G401.6 (cell line): ENCODE measurements at regions not wholly inside any gene's neighbourhood (a gene's known extent, or its start where the extent isn't known, plus 50 kb on each side); places are given as distances from the start of the nearest gene placed in this dataset.
"Not testable (repeated sequence)": the region's sequence is repeated elsewhere in the genome, so short reads cannot be mapped to it uniquely, and the experiment has no call there.

Source experiments
- FAIRE-seq: peaks from 2 replicates; lab custom pipeline; 2012; peaks lifted over from hg19 to GRCh38; lab: Jason Lieb, UNC

DNA sequence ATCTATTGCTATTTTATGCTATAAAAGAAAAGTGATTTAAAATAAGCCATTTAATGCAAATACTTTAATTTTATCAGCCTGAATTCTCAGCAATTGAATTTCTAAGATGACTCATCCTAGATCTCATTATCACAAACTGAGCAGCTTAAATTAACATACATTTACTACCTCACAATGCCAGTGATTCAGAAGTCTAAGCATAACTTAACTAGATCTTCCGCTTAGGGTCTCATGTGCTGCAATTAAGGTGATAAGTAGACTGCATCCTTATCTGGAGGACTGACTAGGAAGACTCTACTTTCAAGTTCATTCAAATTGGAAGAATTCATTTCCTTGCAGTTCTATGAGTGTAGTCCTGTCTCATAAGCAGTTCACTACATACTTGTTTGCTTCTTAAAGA is 286.6 kb downstream of the COL11A1 start:
- no peak for FAIRE-seq

DNA sequence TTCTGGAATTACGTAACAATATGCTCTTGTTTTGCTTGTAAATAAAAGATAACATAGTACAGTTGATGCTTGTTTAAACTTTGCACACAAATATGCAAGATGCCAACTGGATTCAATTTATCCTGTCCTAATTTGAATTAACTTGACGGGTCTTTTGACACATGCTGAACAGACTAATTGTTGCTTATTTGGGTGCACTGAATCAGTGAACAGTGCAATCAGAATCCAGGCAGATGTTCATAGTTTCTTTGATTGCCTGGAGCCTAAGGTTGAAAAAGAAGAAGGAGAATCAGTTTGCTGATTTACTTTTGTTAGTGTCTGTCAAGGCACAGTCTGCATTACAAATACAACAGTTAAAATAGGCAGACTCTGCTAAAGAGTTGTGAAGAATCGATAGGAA is 307.9 kb downstream of the COL11A1 start:
- FAIRE-seq, result no peak

DNA sequence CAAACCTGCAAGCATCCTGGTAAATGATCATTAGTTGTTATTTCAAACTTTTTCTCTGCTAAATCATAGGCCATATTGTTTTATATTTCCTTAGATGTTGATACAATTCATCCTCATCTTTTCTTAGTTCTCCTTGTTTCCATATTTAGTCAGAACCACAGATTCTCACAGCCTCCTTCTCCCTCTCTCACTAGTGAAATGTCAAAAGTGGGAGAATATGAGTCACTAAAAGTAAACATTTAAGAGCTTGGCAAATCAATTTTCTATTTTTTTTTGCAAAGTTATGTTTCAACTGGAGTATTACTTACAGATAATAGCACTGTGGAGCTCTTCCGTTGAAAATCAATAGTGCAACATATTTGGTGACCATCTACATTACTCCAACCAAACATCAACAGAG is 308.8 kb downstream of the COL11A1 start:
- no peak for FAIRE-seq

DNA sequence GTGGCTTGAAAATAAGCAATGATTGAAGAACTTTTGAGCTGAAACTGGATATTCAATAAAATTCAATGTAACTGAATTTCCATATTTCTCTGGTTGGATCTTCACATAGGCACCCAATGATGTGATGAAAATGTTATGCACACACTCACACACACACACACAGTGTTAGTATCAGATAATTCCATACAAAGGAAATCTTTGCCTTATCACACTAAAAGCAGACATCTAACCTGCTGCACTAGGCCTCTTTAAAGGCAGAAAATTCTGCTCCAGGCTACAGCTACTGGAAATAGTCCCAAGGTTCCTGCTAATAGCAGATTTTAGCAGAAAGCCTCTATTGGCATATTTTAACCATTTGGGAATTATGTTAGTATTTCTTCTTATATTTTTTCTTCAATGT is 309.6 kb downstream of the COL11A1 start:
- FAIRE-seq, result no peak

DNA sequence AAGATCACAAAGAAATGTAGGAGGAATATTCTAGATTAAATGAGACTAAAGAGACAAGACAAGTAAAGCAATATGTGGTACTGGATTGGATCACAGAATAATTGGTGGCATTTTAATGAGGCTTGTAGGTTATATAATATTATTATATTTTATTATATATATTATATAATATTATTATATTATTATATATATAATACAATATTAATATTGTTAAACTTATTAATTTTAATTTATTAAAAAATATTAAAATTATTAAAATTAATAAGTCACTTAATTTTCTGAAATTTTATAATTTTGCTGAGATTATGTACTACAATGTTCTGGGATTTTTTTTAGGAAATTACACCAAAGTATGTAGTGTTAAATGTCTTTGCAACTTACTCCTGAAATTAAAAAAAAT is 311.9 kb downstream of the COL11A1 start:
- FAIRE-seq, result peak; percentile 95

DNA sequence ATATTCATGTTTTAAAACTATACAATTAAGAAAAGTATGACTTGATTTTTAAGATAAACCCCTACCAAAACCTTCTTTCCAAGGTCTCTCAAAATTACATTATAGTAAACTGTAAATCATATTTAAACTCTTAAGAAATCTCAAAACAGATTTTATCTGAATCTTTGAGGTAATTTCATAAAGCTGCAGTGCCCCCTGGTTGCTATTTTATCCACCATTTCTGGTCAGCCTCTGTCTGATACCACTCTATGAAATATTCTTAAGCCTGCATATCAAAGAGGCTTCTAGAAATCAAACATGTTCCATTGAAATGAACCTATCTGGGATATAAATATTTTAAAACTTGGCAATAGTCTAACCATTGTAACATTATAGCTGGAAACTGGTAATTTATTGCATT is 317.3 kb downstream of the COL11A1 start:
- no peak for FAIRE-seq

DNA sequence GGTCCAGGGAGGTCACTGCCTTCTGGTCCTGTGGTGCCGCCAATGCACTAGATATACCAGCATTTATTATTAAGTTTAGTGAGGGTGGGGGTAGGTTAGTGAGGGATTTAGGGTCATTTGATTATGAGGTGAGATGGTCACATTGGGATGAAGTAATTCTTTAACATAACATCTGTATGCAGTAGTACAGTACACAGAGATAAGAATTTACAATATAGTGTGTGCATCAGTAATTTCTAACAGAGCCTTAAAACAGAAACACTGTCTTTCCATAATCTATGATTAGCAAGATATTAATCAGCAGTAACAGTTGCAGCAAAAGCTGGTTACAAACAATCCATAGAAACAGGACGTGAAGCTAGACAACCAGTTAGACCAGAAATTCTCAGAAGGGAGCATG is 318.4 kb downstream of the COL11A1 start:
- not testable (repeated sequence) for FAIRE-seq

DNA sequence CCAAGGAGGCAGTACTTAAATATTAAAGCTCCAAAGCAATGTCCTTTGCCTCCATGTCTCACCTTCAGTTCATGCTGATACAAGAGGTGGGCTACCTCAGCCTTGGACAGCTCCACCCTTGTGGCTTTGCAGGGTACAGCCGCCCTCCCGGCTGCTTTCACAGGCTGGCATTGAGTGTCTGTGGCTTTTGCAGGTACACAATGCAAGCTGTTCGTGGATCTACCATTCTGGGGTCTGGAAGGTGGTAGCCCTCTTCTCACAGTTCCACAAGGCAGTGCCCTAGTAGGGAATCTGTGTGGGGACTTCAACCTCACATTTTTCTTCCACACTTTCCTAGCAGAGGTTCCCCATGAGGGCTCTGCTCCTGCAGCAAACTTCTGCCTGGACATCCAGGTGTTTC is 324.8 kb downstream of the COL11A1 start:
- FAIRE-seq, result no peak

DNA sequence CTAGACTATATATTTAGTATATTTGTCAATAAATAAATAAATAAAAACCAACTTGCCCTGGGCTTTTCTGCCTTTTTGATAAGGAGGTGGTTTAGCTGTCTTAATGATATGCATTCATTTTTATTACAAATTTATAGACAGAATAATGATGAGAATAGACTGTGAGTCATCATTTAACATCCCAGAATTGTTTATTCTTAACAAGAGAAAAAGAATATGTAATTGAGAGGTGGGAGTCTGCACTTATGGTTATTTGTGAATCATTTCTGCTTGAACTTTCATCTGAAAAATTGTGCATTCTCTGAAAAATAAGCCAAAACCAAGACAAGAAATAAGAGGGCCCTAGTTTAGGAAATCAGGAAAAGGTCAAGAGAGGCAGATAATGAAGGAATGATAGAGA is 326.2 kb downstream of the COL11A1 start:
- no peak for FAIRE-seq

DNA sequence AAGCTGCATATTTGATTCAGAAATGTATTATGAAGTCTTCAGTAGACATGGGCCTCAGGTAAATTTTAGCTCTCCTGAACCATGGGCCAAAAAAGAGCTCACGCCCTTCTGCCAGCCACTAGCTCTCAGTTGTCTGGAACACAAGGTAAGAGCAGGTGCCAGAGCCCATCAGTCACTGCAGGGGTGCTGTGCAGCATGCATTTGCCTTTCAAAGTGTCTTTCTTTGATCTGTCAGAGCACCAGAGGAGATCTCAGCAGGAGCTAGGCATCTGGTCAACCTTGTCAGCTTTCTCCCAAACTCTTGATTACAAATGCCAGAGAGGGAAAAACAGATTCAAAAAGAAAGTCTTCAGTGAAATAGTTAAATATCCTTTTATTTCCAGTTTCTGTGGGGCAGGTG is 332.3 kb downstream of the COL11A1 start:
- FAIRE-seq, result no peak

DNA sequence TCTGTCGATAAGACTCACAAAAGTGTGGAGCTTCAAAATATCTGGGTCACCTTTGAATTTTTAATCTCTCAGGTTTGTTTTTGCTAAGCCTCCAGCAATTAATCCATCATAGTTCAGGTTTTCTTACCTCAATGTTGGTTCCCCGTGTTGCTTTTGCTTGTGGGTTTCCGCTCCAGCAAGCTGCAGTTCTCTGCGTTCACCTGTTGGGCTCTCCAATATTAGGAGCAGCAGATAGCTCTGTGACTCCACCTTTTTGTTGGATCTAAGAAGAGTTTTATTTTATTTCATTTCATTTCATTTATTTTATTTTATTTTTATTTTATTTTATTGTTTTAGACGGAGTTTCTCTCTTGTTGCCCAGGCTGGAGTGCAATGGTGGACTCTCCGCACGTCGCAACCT is 335.5 kb downstream of the COL11A1 start:
- FAIRE-seq, result no peak

DNA sequence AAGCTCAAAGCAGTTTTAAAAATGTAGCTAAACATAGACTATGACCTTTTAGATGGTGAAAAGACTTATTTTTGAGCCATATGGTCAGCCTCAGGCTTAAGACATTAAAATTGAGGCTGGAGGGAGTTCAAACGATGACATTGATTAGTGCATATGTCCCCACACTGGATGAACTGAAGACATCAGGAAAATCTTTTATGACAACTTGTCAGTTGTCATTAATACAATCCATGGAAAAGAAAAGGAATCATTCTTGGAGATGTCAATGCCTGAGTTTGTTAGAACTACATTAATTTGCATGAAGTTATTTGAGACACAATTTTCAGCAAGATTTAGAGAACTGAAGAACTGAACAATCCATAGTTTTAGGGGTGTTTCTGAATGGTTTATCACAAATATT is 349.9 kb downstream of the COL11A1 start:
- no peak for FAIRE-seq

DNA sequence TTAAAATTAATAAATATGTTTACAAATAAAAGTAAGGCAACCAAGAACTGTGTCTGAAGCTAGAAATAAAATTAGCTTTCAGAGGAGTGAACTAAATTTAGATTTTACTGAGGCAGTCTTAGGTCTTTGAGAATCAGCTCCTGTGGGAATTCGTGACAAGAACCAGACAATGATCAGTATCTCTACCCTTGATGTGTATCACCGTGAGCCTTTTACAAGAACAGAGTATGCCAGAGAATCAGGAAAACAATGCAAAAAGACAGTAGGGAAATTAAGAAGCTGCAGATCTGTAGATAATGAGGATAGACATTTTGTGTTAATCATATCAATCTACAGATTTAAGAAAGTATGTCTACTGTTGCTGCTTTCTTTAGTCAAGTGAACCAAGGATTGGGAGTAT is 351.0 kb downstream of the COL11A1 start:
- FAIRE-seq, result no peak

DNA sequence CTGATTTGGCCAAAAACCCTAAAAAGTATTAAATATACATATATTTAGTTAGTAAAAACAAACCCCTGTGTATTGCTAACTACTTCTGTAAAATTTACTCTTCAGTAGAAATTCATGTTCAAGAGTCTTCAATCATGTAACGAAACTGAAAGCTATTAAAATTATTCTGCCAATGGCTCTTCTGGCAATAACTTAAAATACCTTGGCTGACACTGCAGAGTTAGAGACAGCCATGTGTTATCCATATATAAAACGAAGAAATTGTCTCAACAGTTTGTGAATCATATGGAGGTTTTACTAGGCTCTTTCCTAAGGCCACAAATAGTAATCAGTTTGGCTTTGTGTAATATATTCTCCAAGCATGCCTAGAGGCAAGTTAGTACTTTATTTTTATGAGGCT is 357.2 kb downstream of the COL11A1 start:
- no peak for FAIRE-seq

DNA sequence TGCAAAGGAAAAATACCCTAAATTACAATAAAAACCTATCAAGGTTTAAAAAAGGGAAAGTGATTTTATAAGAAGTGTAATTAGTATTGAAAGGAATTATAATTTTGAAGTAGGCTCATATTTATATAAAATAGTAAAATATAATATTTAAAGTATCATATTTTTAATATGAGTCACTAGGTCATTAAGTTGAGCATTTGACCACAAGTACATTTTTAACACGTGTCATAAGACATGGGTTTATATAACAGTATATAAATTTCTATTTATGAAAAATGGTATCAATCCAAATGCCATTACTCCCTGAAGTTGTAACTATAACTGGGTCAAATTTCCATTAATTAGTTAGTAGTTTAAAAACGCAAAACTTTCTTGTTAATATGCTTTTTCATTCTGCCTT is 365.9 kb downstream of the COL11A1 start:
- FAIRE-seq, result peak; percentile 23

DNA sequence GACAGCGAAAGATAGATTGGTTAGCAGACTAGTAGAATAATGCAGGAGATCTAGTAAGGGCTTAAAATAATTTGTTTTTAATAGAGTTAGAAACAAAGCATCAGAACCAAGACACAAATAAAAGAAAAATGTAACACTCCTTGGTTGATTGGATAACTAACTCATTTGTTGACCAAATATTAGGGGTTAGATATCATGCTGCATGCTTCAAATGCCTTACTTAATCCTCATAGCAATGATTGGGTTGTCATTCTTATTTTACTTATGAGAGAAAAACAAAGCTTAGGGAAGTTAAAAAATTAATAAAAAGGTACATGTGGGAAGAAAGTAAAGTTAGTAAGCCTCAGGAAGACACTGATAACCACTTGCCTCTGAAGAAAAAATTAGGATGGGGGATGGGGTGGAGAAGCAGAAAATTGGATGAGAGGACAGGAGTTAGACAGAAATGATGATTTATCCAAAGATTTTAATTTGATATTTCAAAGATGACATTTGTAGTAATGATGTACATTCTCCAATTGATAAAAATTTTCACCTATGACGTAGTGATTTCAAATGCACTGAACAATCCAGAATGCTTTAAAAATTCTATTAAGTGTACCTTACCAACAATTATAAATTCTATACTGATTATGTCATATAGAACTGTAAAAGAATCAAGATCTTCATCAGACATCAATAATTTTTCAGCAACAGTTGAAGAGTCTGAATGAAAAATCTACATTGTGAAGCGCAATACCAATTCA is 374.7 kb downstream of the COL11A1 start:
- FAIRE-seq, result no peak

DNA sequence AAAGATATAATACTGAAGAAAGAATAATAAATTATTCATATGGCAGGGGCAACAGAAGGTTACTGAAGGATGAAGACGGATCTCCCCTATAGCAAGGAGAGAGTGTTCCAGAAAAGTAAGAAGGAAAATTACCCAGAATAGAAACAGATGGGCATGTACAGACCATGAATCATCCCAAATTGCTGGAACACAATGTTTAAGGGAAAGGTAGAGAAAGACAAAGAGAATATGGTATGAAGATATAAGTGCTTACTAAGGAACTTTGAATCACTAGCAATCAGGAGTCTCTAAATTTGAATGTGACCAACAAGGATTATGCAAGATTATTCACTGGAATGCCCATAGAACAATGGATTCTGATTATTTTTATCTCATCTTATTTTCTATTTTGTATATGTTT is 375.4 kb downstream of the COL11A1 start:
- FAIRE-seq, result no peak

DNA sequence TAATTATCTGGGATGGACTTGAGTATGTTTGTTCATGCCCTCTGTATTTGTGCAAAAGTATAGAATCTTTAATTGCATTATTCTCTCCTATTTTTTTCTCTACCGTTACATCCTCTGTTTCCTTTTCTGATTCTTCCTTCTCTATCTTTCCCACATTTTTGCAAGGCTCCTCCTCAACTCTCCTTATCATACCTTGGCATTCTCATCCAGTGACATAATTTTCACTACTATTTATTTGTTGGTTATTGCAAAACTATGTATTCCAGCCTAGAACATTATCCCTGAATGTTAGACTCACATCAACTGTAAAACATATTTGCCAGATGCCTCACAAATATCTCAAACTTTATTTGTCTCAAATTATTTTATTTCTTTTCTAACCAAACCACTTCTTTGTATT is 381.9 kb downstream of the COL11A1 start:
- no peak for FAIRE-seq

DNA sequence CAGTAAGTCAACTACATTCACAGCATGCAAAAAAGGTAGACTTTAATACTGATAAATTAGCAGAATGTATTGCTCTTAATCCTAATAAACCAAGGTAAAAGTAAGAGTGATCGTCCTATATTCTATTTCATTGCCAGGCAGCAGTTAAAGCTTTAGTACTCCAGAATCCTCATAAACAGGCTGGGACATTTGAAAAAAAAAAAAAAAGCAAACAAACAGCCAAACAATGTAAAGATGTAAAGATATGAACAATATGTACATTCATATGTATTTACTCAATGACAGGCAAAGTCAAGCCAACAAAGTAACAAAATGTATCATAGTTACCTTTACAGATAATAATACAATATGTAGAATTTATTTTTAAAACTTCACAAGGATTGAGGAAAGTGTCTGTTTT is 383.6 kb downstream of the COL11A1 start:
- peak; percentile 21 for FAIRE-seq

DNA sequence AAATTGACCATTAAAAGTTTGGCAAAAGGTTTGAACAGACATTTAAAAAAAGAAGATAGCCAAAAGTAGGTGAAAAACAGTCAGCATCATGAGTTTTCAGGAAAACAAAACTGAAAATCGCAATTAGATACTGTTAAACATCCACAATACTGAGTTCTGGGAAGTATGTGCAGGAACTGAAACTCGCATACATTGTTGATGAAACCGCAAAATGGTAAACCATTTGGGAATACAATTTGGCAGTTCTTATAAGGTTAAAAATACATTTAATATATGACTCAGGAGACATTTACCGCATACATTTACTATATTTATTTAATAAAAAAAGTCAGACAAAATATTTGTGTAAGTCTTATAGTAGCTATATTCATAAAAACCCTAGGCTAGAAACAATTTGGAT is 393.2 kb downstream of the COL11A1 start:
- no peak for FAIRE-seq

DNA sequence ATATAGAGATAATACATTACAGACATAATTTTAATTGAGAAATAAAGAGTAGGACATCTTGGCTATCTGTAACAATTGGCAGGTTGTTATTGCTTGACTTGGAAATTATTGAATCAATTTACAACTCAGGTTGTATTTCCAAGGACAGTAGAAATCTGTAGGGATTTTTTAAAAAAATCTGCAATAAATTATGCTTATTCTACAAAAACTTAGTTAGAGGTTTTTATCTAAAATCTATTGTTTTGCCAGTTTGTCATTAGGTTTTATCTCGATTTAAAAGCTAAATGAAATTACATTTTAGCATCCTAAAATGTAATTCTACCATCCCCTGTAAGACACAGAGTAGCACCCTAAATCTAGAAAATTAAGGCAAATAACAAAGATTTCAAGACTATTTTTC is 408.8 kb downstream of the COL11A1 start:
- peak; percentile 8 for FAIRE-seq

DNA sequence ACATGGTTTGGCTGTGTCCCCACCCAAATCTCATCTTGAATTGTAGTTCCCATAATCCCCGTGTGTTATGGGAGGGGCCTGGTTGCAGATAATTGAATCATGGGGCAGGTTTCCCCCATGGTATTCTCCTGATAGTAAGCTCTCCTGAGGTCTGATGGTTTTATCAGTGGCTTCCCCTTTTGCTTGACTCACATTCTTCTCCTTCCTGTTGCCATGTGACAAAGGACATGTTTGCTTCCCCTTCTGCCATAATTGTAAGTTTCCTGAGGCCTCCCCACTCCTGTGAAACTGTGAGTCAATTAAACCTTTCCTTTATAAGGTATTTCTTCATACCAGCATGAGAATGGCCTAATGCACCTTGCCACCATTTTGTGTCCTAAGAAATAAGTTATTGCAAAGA is 415.0 kb downstream of the COL11A1 start:
- FAIRE-seq, result no peak

DNA sequence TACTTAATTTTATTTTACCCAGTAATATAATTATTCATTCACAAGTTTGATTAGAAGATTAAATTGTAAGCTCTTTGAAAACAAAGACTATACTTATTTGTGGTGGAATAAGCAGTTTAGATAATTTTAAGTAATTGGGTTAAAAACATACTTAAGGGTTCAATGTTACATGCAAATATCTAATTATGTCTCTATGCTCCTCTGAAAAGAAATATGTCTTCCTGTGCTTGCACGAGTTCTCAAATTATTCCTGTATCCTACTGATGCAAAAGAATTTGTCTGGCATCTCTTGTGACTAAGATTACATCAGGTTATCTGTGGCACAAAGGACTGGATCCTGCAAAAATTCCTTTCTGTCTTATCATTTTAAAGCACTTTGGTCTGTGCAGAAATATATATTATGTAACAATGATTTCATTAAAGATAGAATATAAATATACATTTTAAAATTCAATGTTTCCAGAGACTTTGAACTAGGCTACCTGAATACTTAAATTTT is 416.7 kb downstream of the COL11A1 start:
- no peak for FAIRE-seq

DNA sequence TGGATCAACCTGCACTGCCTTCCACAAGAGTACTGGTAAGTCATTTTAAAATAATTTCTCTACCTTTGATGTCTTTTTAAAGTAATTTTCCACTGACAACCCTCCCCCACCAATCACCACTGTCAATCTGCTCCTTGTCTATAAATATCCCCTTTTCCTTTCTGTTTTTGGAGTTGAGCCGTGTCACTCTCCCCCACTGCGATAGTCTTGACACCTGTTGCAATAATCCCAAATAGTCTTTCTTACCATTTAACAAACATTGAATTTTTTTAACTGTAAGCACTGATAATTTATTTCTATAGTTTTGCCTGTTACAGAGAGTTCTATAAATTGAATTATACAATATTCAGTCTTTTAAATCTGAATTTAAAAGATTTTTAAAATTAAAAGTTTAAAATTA is 420.9 kb downstream of the COL11A1 start:
- FAIRE-seq, result no peak

DNA sequence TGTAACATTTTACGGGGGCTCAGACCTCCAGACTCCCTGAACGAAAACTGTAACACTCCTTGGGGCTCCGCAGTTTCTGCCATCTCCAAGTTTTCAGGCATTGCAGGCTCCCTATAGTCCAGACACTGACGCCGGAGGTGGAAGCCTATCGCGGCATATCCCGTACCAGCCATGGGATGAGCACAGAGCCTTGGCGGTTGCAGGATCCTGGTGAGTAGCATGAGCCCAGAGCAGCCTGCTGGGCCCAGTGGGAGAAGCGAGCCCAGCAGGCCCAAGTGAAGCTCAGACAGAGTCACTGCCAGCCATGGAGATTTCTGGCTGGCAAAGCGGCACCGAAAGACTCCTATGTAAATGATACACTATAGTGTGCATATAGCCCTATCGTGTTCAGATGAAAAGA is 446.8 kb downstream of the COL11A1 start:
- FAIRE-seq, result no peak
